RWPE2 (cell line): ENCODE measurements at regions not wholly inside any gene's neighbourhood (a gene's known extent, or its start where the extent isn't known, plus 50 kb on each side); places are given as distances from the start of the nearest gene placed in this dataset.
A peak's percentile ranks its signal among the peaks of the same experiment; 100 is the strongest.
"Not testable (repeated sequence)": the region's sequence is repeated elsewhere in the genome, so short reads cannot be mapped to it uniquely, and the experiment has no call there.

Experiments used
- ATAC-seq: fragments of 200-7000 bp; cut with Tn5 transposase; 3 replicates; pipeline ENCODE4 v1.9.1; 2021; ENCODE audit warnings: low read depth
- DNase-seq: peaks from one replicate; pipeline ENCODE4 v3.0.0-alpha.2; 2020; ENCODE audit warnings: low spot score
- H3K27ac ChIP-seq: fragments of 450-650 bp; 2 replicates; pipeline ENCODE4 v1.5.1; 2017; ENCODE audit warnings: mild to moderate bottlenecking; ENCODE audit not compliant: poor library complexity, severe bottlenecking
- H3K27me3 ChIP-seq: fragments of 250-450 bp; sonication (Bioruptor Pico); 2 replicates; pipeline ENCODE4 v1.5.1; 2021; ENCODE audit warnings: mild to moderate bottlenecking, moderate library complexity; ENCODE audit not compliant: insufficient read depth, poor library complexity, severe bottlenecking
- H3K36me3 ChIP-seq: fragments of 250-450 bp; sonication (Bioruptor Pico); 2 replicates; pipeline ENCODE4 v1.5.1; 2020; ENCODE audit warnings: low read depth, mild to moderate bottlenecking, moderate library complexity
- H3K4me1 ChIP-seq: fragments of 250-450 bp; sonication (Bioruptor Pico); 2 replicates; pipeline ENCODE4 v1.5.1; 2021; ENCODE audit warnings: mild to moderate bottlenecking, moderate library complexity; ENCODE audit not compliant: insufficient read depth, poor library complexity, severe bottlenecking
- H3K4me3 ChIP-seq: fragments of 250-450 bp; sonication (Bioruptor Pico); 2 replicates; pipeline ENCODE4 v1.5.1; 2021; ENCODE audit warnings: mild to moderate bottlenecking, moderate library complexity; ENCODE audit not compliant: severe bottlenecking
- H3K9me3 ChIP-seq: fragments of 250-450 bp; sonication (Bioruptor Pico); 2 replicates; pipeline ENCODE4 v1.5.1; 2021; ENCODE audit warnings: mild to moderate bottlenecking, moderate library complexity; ENCODE audit not compliant: severe bottlenecking
- CTCF ChIP-seq: fragments of 450-650 bp; IDR thresholded peaks from one replicate; pipeline ENCODE4 v1.5.1; 2017; ENCODE audit warnings: mild to moderate bottlenecking, moderate library complexity; ENCODE audit not compliant: poor library complexity, severe bottlenecking

GRCh38 chr5:89309268-89309667 lies 426.3 kb upstream of the MEF2C start:
- H3K27me3 ChIP-seq: no peaks in the 10 kb centered on the region
- peaks cover 15% of the 10 kb centered on the region for H3K4me1 ChIP-seq
- DNase-seq (no peak), ATAC-seq (peak; percentile 37; the same call in 2 of the 3 replicates)
- H3K27ac ChIP-seq: peak overlapping the region; percentile 3
- no peaks in the 10 kb centered on the region for H3K36me3 ChIP-seq
- no peaks in the 10 kb centered on the region for H3K9me3 ChIP-seq
- TF ChIP-seq CTCF: no peak
- H3K4me3 ChIP-seq: no peak overlapping the region

- no peaks in the 10 kb centered on the region for H3K27me3 ChIP-seq
- TF ChIP-seq CTCF: no peak
- DNase-seq: no peak
- no peaks in the 10 kb centered on the region for H3K36me3 ChIP-seq
- peaks cover 8% of the 10 kb centered on the region for H3K4me1 ChIP-seq
- H3K27ac ChIP-seq: peak overlapping the region; percentile 3
- no peaks in the 10 kb centered on the region for H3K9me3 ChIP-seq
- no peak overlapping the region for H3K4me3 ChIP-seq
- no peak for ATAC-seq
Measured at GRCh38 chr5:89308606-89309040, 425.6 kb upstream of the MEF2C start.

GRCh38 chr5:89307972-89308371 lies 425.0 kb upstream of the MEF2C start:
- no peak for TF ChIP-seq CTCF
- DNase-seq (no peak), ATAC-seq (no peak)
- H3K4me1 ChIP-seq: peaks cover 3% of the 10 kb centered on the region
- H3K27me3 ChIP-seq: no peaks in the 10 kb centered on the region
- no peaks in the 10 kb centered on the region for H3K9me3 ChIP-seq
- H3K4me3 ChIP-seq: no peak overlapping the region
- no peaks in the 10 kb centered on the region for H3K36me3 ChIP-seq
- H3K27ac ChIP-seq: no peak overlapping the region

- not testable (repeated sequence) for H3K4me3 ChIP-seq, H3K27me3 ChIP-seq, ATAC-seq, H3K9me3 ChIP-seq, H3K27ac ChIP-seq, DNase-seq, H3K4me1 ChIP-seq, H3K36me3 ChIP-seq
Measured at GRCh38 chr5:89307141-89307540, 424.2 kb upstream of the MEF2C start.

GRCh38 chr5:89303033-89303480 lies 420.1 kb upstream of the MEF2C start:
- Histone ChIP-seq H3K27me3 (no peaks in the 10 kb centered on the region), H3K36me3 (no peaks in the 10 kb centered on the region), H3K27ac (no peak overlapping the region), H3K9me3 (no peaks in the 10 kb centered on the region), H3K4me3 (no peak overlapping the region), H3K4me1 (peaks cover 8% of the 10 kb centered on the region)
- no peak for DNase-seq
- TF ChIP-seq CTCF: no peak
- no peak for ATAC-seq
